ENCODE measurements at regions not wholly inside any gene's neighbourhood (a gene's known extent, or its start where the extent isn't known, plus 50 kb on each side); places are given as distances from the start of the nearest gene placed in this dataset.

DNA sequence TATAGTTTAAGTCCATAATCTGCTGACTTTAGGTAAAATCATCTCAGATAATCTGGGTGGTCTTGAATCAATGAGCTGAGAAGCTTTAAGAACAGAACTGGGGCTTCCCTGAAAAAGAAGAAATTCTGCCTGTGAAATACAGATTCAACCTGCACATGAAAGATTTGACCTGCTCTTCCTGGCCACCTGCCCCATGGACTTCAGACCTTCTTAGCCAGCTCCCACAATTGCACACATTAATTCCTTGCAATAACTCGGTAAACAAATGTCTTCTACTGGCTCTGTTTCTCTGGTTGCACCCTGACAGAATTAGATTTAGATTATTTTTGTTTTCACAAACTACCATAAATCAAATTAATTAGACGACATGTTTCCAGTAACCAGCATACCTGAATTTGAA, 2117.9 kb upstream of the C9orf72 start:
- Histone ChIP-seq H3K4me2 (ENCODE audit: insufficient read depth, low read length) (no peak overlapping the region), H2AFZ (ENCODE audit: low read depth, low read length) (no peak overlapping the region), H4K20me1 (replicated peaks; ENCODE audit: control insufficient read depth, extremely low read depth, insufficient read depth, low read length) (no peaks in the 10 kb centered on the region), H3K4me1 (ENCODE audit: control insufficient read depth, extremely low read depth, insufficient read depth, low read length) (no peaks in the 10 kb centered on the region), H3K4me3 (replicated peaks in 1 of 3; ENCODE audit: insufficient read depth in 1 of 3, low read depth in 1 of 3, low read length in 3 of 3) (no peak overlapping the region), H3K9me3 (replicated peaks; ENCODE audit: control insufficient read depth, insufficient read depth, low read length) (peaks cover 2% of the 10 kb centered on the region), H3K27me3 (ENCODE audit: control insufficient read depth in 2 of 2, insufficient read depth in 2 of 2, low read length in 2 of 2) (no peaks in the 10 kb centered on the region), H3K9me1 (replicated peaks; ENCODE audit: control insufficient read depth, extremely low read depth, insufficient read depth, low read length) (no peaks in the 10 kb centered on the region), H3K27ac (ENCODE audit: insufficient read depth, low read depth, low read length) (no peak overlapping the region), H3K79me2 (ENCODE audit: control insufficient read depth, insufficient read depth, low read length) (no peaks in the 10 kb centered on the region), H3K9ac (replicated peaks; ENCODE audit: extremely low read depth, insufficient read depth, low read length) (no peak overlapping the region), H3K36me3 (ENCODE audit: control insufficient read depth in 2 of 2, extremely low read depth in 1 of 2, insufficient read depth in 2 of 2, low read length in 2 of 2) (no peaks in the 10 kb centered on the region)
- DNase-seq (ENCODE audit: low read depth, low spot score) (no peak), FAIRE-seq (no peak)
- dilution Hi-C loops (cut with MboI; ENCODE audit: extremely low pct_ligation_motif_present, low sequenced_read_pairs) (no loop called here), intact Hi-C loops (cut with micrococcal nuclease) (no loop called here)
- BruUV-seq (replicated peaks) = no TSS peak
- no peak for TF ChIP-seq POLR2AphosphoS5 (IDR thresholded peaks at IDR 0.05; ENCODE audit: insufficient read depth, low read depth, low read length)
- no peak for TF ChIP-seq JUN (IDR thresholded peaks at IDR 0.05; ENCODE audit: borderline replicate concordance, insufficient read depth, insufficient read length, low read depth)
- TF ChIP-seq GATA2 (IDR thresholded peaks at IDR 0.05; ENCODE audit: insufficient read depth, insufficient read length, low read depth, low read length) = no peak
- no peak for TF ChIP-seq FOS (IDR thresholded peaks at IDR 0.05; ENCODE audit: borderline replicate concordance, insufficient read depth, low read length)
- TF ChIP-seq POLR2A (IDR thresholded peaks at IDR 0.05; ENCODE audit: low read depth, low read length) = no peak
- TF ChIP-seq EZH2 (IDR thresholded peaks at IDR 0.05; ENCODE audit: borderline replicate concordance, low read depth, low read length, severe bottlenecking) = no peak
- TF ChIP-seq, protein P1, sequence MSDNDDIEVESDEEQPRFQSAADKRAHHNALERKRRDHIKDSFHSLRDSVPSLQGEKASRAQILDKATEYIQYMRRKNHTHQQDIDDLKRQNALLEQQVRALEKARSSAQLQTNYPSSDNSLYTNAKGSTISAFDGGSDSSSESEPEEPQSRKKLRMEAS (IDR thresholded peaks at IDR 0.05; ENCODE audit: insufficient read depth, insufficient read length) = no peak
- TF ChIP-seq, protein P2, sequence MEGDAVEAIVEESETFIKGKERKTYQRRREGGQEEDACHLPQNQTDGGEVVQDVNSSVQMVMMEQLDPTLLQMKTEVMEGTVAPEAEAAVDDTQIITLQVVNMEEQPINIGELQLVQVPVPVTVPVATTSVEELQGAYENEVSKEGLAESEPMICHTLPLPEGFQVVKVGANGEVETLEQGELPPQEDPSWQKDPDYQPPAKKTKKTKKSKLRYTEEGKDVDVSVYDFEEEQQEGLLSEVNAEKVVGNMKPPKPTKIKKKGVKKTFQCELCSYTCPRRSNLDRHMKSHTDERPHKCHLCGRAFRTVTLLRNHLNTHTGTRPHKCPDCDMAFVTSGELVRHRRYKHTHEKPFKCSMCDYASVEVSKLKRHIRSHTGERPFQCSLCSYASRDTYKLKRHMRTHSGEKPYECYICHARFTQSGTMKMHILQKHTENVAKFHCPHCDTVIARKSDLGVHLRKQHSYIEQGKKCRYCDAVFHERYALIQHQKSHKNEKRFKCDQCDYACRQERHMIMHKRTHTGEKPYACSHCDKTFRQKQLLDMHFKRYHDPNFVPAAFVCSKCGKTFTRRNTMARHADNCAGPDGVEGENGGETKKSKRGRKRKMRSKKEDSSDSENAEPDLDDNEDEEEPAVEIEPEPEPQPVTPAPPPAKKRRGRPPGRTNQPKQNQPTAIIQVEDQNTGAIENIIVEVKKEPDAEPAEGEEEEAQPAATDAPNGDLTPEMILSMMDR (IDR thresholded peaks at IDR 0.05; ENCODE audit: extremely low read depth in 1 of 2, insufficient read depth in 1 of 2, low read depth in 1 of 2, low read length in 2 of 2) = no peak
- TF ChIP-seq MYC (IDR thresholded peaks at IDR 0.05; ENCODE audit: low read depth, low read length) = no peak
- ChIA-PET CTCF (no interaction called here), POLR2A (no interaction called here)
